Transverse colon (tissue), 4 donors: ENCODE measurements at regions not wholly inside any gene's neighbourhood (a gene's known extent, or its start where the extent isn't known, plus 50 kb on each side); places are given as distances from the start of the nearest gene placed in this dataset.

Source experiments
- DNase-seq: peaks from one replicate; pipeline ENCODE4 v3.0.0-alpha.2; 2019
- H3K27ac ChIP-seq, 4 donors: fragments of 200-600 bp; sonication (generic); 2 replicates each; pipeline ENCODE4 v1.5.1; 2016 to 2018; ENCODE audit warnings: inconsistent platforms in 4 of 4
- H3K27me3 ChIP-seq: fragments of 200-600 bp; sonication (generic); 2 replicates; pipeline ENCODE4 v1.5.1; 2017; ENCODE audit warnings: inconsistent platforms
- H3K36me3 ChIP-seq, 4 donors: fragments of 200-600 bp; sonication (generic); 2 replicates each; pipeline ENCODE4 v1.5.1; 2017 to 2019; ENCODE audit warnings: inconsistent platforms in 4 of 4
- H3K4me1 ChIP-seq, 4 donors: fragments of 200-600 bp; sonication (generic); 2 replicates each; pipeline ENCODE4 v1.5.1; 2017 to 2020; ENCODE audit warnings: inconsistent platforms in 4 of 4
- H3K4me3 ChIP-seq, 4 donors: fragments of 200-600 bp; sonication (generic); 1 replicate in 1 of 4; 2 replicates in 3 of 4; pipeline versions ENCODE4 v1.5.1 to v1.6.1; 2017 to 2019; ENCODE audit warnings: inconsistent platforms in 4 of 4
- H3K9me3 ChIP-seq, 2 donors: fragments of 200-600 bp; sonication (generic); 2 replicates each; pipeline ENCODE4 v1.5.1; 2017 to 2019; ENCODE audit warnings: inconsistent platforms in 2 of 2
- CTCF ChIP-seq, 5 experiments: fragments of 200-600 bp in 3 of 5; fragments of 450-650 bp in 2 of 5; sonication (generic) in 3 of 5; IDR thresholded peaks; 1 replicate in 2 of 5; 2 replicates in 3 of 5; pipeline ENCODE4 v1.5.1; 2016 to 2017; ENCODE audit warnings: antibody characterized with exemption in 5 of 5, inconsistent platforms in 3 of 5, mild to moderate bottlenecking in 2 of 5, moderate library complexity in 1 of 5
- EP300 ChIP-seq: sonication (generic); formaldehyde crosslinking; IDR thresholded peaks from one replicate; pipeline ENCODE4 v1.6.1; 2017; ENCODE audit warnings: antibody characterized with exemption, low read depth
- POLR2A ChIP-seq: fragments of 450-650 bp; IDR thresholded peaks from one replicate; pipeline ENCODE4 v1.6.1; 2016; ENCODE audit warnings: antibody characterized with exemption, mild to moderate bottlenecking, moderate library complexity
- POLR2AphosphoS5 ChIP-seq, 3 donors: sonication (generic); formaldehyde crosslinking; IDR thresholded peaks; one replicate each; pipeline ENCODE4 v1.6.1; 2016; ENCODE audit warnings: antibody characterized with exemption in 3 of 3
- WGBS, 2 donors: methylation state at CpG; one replicate each; pipeline ENCODE4 v1.1.5; 2018; ENCODE audit warnings: low coverage in 1 of 2; 5-methylcytosine and 5-hydroxymethylcytosine counted together
- in situ Hi-C, 4 donors: fragments of 200-750 bp; cut with MboI; loops; one replicate each; pipeline versions ENCODE4 v1.15.0 to v1.15.1; 2017; ENCODE audit warnings: low sequenced_read_pairs in 3 of 4, low pct_ligation_motif_present in 1 of 4, low pct_unique_long_range_greater_than_20kb in 1 of 4
- intact Hi-C: fragments of 100-400 bp; cut with DNase I; formaldehyde crosslinking; loops from one replicate; pipeline ENCODE4 v1.15.1; 2023; ENCODE audit warnings: low total_unique reads

DNA sequence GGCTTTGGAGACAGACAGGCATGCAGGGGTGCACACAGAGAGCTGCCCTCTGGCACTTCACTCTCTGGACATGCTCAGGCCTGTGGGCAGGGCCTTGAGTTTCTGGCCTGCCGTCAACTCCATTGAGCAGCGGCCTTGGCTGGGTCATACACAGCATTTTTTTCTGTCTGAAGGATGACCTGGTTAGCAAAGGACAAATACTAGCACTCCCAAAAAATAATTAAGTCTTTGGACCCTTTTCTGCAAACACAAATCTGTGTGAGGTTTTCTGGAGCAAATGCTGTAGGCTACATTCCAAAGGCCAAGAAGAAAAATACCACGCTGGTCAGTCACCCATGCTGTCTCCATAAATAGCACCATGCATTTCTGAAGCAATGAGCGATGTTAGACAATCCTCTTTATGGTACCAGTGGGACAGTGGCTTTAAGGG lies 124.7 kb upstream of the CTAGE1 start:
- Histone ChIP-seq H3K4me3 (no peak overlapping the region), H3K36me3 (no peaks in the 10 kb centered on the region), H3K27ac (no peak overlapping the region), H3K4me1 (no peaks in the 10 kb centered on the region), H3K9me3 (no peaks in the 10 kb centered on the region), H3K27me3 (no peaks in the 10 kb centered on the region)
- TF ChIP-seq POLR2AphosphoS5 (IDR thresholded peaks at IDR 0.05), result no peak
- TF ChIP-seq POLR2A, result no peak
- TF ChIP-seq EP300, result no peak
- no peak for TF ChIP-seq CTCF (IDR thresholded peaks at IDR 0.05)
- in situ Hi-C loops (no loop called here), intact Hi-C loops (no loop called here)
- no peak for DNase-seq
- 61 to 74% methylated on average over 2 to 4 of the region's 4 CpGs for WGBS, 2 donors

- no peak for DNase-seq
- WGBS, 2 donors, result 62 to 80% methylated on average over 4 of the region's 4 CpGs
- in situ Hi-C loops (no loop called here), intact Hi-C loops (no loop called here)
- Histone ChIP-seq H3K4me1 (no peaks in the 10 kb centered on the region), H3K4me3 (no peak overlapping the region), H3K27me3 (no peaks in the 10 kb centered on the region), H3K27ac (no peak overlapping the region), H3K36me3 (no peaks in the 10 kb centered on the region), H3K9me3 (no peaks in the 10 kb centered on the region)
- TF ChIP-seq EP300, result no peak
- TF ChIP-seq POLR2A, result no peak
- no peak for TF ChIP-seq POLR2AphosphoS5 (IDR thresholded peaks at IDR 0.05)
- no peak for TF ChIP-seq CTCF (IDR thresholded peaks at IDR 0.05)
Measured at GRCh38 chr18:22543769-22544168, 126.1 kb upstream of the CTAGE1 start.

DNA sequence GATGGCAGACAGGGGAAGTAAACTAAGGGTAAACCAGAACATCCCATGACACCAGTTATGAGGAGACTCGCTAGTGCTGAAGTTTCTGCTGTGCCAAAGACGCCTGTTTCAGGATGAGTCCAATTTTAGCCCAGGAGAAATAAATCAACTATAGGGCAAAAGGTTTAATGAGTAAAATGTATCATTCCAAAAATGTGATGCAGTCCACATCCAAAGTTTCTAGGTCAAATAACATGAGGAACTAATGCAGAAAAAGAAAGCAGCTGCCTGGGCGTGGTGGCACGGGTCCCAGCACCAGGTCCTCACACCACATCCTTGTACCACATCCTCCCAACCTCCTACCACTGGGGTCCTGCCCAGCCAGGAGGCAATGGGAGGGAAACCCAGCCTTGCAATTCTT lies 126.9 kb upstream of the CTAGE1 start:
- no peak overlapping the region for H3K4me3 ChIP-seq
- in situ Hi-C loops (no loop called here), intact Hi-C loops (no loop called here)
- H3K4me1 ChIP-seq, result no peaks in the 10 kb centered on the region
- 69 to 71% methylated on average over 4 of the region's 4 CpGs for WGBS, 2 donors
- no peak for DNase-seq
- H3K27me3 ChIP-seq, result no peaks in the 10 kb centered on the region
- H3K9me3 ChIP-seq, result no peaks in the 10 kb centered on the region
- TF ChIP-seq POLR2A (no peak), EP300 (no peak), CTCF (IDR thresholded peaks at IDR 0.05) (no peak), POLR2AphosphoS5 (IDR thresholded peaks at IDR 0.05) (no peak)
- H3K27ac ChIP-seq, result no peak overlapping the region
- no peaks in the 10 kb centered on the region for H3K36me3 ChIP-seq

- H3K27me3 ChIP-seq, result no peaks in the 10 kb centered on the region
- TF ChIP-seq POLR2AphosphoS5 (IDR thresholded peaks at IDR 0.05), result no peak
- TF ChIP-seq POLR2A, result no peak
- TF ChIP-seq CTCF (IDR thresholded peaks at IDR 0.05), result no peak
- no peak for TF ChIP-seq EP300
- no peak for DNase-seq
- H3K27ac ChIP-seq, result no peak overlapping the region
- no peak overlapping the region for H3K4me3 ChIP-seq
- no peaks in the 10 kb centered on the region for H3K9me3 ChIP-seq
- H3K36me3 ChIP-seq, result no peaks in the 10 kb centered on the region
- H3K4me1 ChIP-seq, result no peaks in the 10 kb centered on the region
- in situ Hi-C loops, result no loop called here
- WGBS, 2 donors, result 88 to 94% methylated on average over 4 to 6 of the region's 6 CpGs
- intact Hi-C loops, result no loop called here
Measured at GRCh38 chr18:22545066-22545760, 127.5 kb upstream of the CTAGE1 start.
